DND-41 (cell line): ENCODE measurements at regions not wholly inside any gene's neighbourhood (a gene's known extent, or its start where the extent isn't known, plus 50 kb on each side); places are given as distances from the start of the nearest gene placed in this dataset.

Source experiments
- CTCF ChIP-seq: IDR thresholded peaks from 2 replicates; pipeline ENCODE4 v1.5.1; 2012; ENCODE audit warnings: borderline replicate concordance, low read length, moderate library complexity, mild to moderate bottlenecking; ENCODE audit not compliant: poor library complexity, severe bottlenecking; ENCODE audit errors: extremely low read depth
- EZH2 ChIP-seq: IDR thresholded peaks from 3 replicates; pipeline ENCODE4 v1.6.1; 2012; ENCODE audit warnings: borderline replicate concordance, low read depth, mild to moderate bottlenecking, moderate library complexity, low read length, inconsistent platforms; ENCODE audit not compliant: severe bottlenecking

DNA sequence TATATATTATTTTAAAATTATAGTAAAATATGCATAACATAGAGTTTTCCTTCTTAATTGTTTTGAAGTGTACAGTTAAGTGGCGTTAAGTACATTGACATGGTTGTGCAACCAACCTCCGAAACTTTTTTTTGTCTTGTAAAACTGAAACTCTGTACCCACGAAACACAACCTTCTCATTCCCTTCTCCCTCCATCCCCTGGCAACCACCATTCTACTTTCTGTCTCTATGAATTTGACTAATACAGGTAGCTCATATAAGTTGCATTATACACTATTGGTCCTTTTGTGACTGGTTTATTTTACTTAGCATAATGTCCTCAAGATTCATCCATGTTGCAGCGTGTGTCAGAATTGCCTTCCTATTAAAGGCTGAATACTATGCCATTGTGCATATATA, 179.4 kb downstream of the SATB1 start:
- TF ChIP-seq CTCF (no peak), EZH2 (no peak)
